ENCODE measurements at regions not wholly inside any gene's neighbourhood (a gene's known extent, or its start where the extent isn't known, plus 50 kb on each side); places are given as distances from the start of the nearest gene placed in this dataset.

DNA sequence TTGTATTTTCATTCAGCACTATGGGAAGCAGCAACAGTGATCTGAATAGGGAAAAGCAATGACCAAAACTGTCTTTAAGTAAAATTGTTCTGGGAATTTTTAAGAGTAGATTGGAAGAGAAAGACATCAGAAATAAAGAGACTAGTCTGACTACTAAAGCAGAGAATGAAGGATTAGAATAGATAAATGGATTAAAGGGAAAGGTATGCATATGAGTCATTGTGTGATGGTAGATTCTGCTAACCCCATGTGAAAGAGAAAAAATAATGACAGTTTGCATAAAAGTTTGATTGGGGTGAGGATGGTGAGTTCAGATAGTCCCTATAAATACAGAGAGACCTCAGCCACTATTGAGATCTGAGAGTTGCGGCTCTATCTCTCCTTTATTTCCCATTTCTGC lies 139.6 kb upstream of the DCC start:
- Histone ChIP-seq H3K4me3 (no peak overlapping the region), H3K4me2 (no peak overlapping the region), H3K9me3 (no peaks in the 10 kb centered on the region), H3K27ac (no peak overlapping the region), H3K4me1 (no peaks in the 10 kb centered on the region)
- no peak for FAIRE-seq
- CTCF ChIA-PET = interaction anchor here (0.6 kb wide), 1 partner anchor 244 kb away, joined by 5 read pairs; no protein-coding TSS in a partner anchor
- no peak for TF ChIP-seq JUN (IDR thresholded peaks at IDR 0.05)
- no peak for TF ChIP-seq PHF8 (IDR thresholded peaks at IDR 0.05; ENCODE audit: borderline replicate concordance, low read depth)
- TF ChIP-seq FOXS1 (CRISPR knock-in tag; IDR thresholded peaks at IDR 0.05) = no peak
- TF ChIP-seq NR3C1 (IDR thresholded peaks at IDR 0.05) = no peak
- POLR2A ChIA-PET = no interaction called here
- no peak for DNase-seq (ENCODE audit: low read depth in 1 of 2, low spot score in 1 of 2)
- no peak for ATAC-seq
- 3% methylated on average over 1 of the region's 1 CpG for WGBS (ENCODE audit: missing lambda C conversion rate)

GRCh38 chr18:52200921-52201663 lies 138.9 kb upstream of the DCC start:
- Histone ChIP-seq H3K4me1 (no peaks in the 10 kb centered on the region), H3K4me3 (no peak overlapping the region), H3K9me3 (no peaks in the 10 kb centered on the region), H3K27ac (no peak overlapping the region), H3K4me2 (no peak overlapping the region)
- TF ChIP-seq TP53 (CRISPR knock-in tag; IDR thresholded peaks at IDR 0.05) (no peak), CEBPB (IDR thresholded peaks at IDR 0.05) (no peak), KDM5A (IDR thresholded peaks at IDR 0.05) (no peak), CHD2 (IDR thresholded peaks at IDR 0.05; ENCODE audit: low read length, partially characterized antibody) (no peak), PBX3 (IDR thresholded peaks at IDR 0.05) (no peak), TFCP2L1 (CRISPR knock-in tag; IDR thresholded peaks at IDR 0.05) (no peak), ESRRA (IDR thresholded peaks at IDR 0.05; ENCODE audit: borderline replicate concordance, low read length) (no peak), FOSL2 (IDR thresholded peaks at IDR 0.05) (no peak), FOSL2 (CRISPR knock-in tag; IDR thresholded peaks at IDR 0.05) (no peak), SMC3 (IDR thresholded peaks at IDR 0.05) (no peak), ZFP36 (IDR thresholded peaks at IDR 0.05; ENCODE audit: borderline replicate concordance, partially characterized antibody) (no peak), JUNB (IDR thresholded peaks at IDR 0.05) (no peak), USF2 (IDR thresholded peaks at IDR 0.05) (no peak), RNF2 (IDR thresholded peaks at IDR 0.05; ENCODE audit: borderline replicate concordance, low read depth) (no peak)
- ChIA-PET POLR2A (no interaction called here), CTCF (interaction anchor here (0.6 kb wide), 1 partner anchor 245 kb away, joined by 5 read pairs; no protein-coding TSS in a partner anchor)
- FAIRE-seq (no peak), DNase-seq (ENCODE audit: low read depth in 1 of 2, low spot score in 1 of 2) (no peak), ATAC-seq (no peak)
- 34% methylated on average over 11 of the region's 11 CpGs for WGBS (ENCODE audit: missing lambda C conversion rate)

DNA sequence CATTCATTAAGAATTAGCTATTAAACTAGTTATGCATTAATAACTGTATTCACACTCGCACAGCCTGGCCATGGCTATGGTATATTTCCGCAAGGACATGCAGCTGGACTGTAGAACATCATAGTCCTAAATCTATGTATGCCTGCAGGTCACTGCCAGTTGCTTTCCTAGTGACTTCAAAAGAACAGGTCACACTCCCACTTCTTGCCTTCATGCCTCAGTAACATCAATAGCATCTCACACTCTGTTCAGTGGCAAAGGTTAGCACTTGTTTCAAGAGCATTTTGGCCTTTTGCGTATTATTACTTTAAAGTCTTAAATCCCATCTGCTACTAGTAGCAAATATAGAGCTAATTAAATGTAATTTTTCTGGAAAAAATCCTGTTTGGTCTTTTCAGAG lies 131.4 kb upstream of the DCC start:
- Histone ChIP-seq H3K4me1 (no peaks in the 10 kb centered on the region), H3K27ac (no peak overlapping the region), H3K9me3 (no peaks in the 10 kb centered on the region), H3K4me3 (no peak overlapping the region), H3K4me2 (no peak overlapping the region)
- DNase-seq (ENCODE audit: low read depth in 1 of 2, low spot score in 1 of 2) (no peak), FAIRE-seq (no peak), ATAC-seq (no peak)
- CTCF ChIA-PET = no interaction called here
- 30% methylated on average over 3 of the region's 3 CpGs for WGBS (ENCODE audit: missing lambda C conversion rate)
- POLR2A ChIA-PET = no interaction called here
- no peak for TF ChIP-seq ESRRA (IDR thresholded peaks at IDR 0.05; ENCODE audit: borderline replicate concordance, low read length)
- no peak for TF ChIP-seq RARB (CRISPR knock-in tag; IDR thresholded peaks at IDR 0.05)
- TF ChIP-seq ELK1 (IDR thresholded peaks at IDR 0.05; ENCODE audit: low read depth, low read length) = no peak
- TF ChIP-seq RCOR1 (IDR thresholded peaks at IDR 0.05; ENCODE audit: low read depth, low read length) = no peak
- TF ChIP-seq CHD4 (IDR thresholded peaks at IDR 0.05; ENCODE audit: borderline replicate concordance) = no peak
- no peak for TF ChIP-seq HMGXB4 (CRISPR knock-in tag; IDR thresholded peaks at IDR 0.05; ENCODE audit: borderline replicate concordance)
- TF ChIP-seq, protein P1, sequence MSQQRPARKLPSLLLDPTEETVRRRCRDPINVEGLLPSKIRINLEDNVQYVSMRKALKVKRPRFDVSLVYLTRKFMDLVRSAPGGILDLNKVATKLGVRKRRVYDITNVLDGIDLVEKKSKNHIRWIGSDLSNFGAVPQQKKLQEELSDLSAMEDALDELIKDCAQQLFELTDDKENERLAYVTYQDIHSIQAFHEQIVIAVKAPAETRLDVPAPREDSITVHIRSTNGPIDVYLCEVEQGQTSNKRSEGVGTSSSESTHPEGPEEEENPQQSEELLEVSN (IDR thresholded peaks at IDR 0.05; ENCODE audit: borderline replicate concordance, low read depth) = no peak
- TF ChIP-seq MYC (IDR thresholded peaks at IDR 0.05; ENCODE audit: borderline replicate concordance, low read length) = no peak
- no peak for TF ChIP-seq CHD2 (IDR thresholded peaks at IDR 0.05; ENCODE audit: low read length, partially characterized antibody)
- TF ChIP-seq MAFK (IDR thresholded peaks at IDR 0.05; ENCODE audit: partially characterized antibody) = no peak
- TF ChIP-seq EHF (CRISPR knock-in tag; IDR thresholded peaks at IDR 0.05) = no peak
- no peak for TF ChIP-seq RNF2 (IDR thresholded peaks at IDR 0.05; ENCODE audit: borderline replicate concordance, low read depth)
- no peak for TF ChIP-seq POLR2A (IDR thresholded peaks at IDR 0.05; ENCODE audit: low read length)
- no peak for TF ChIP-seq BHLHE40 (IDR thresholded peaks at IDR 0.05; ENCODE audit: low read depth, low read length)
- no peak for TF ChIP-seq EP300 (IDR thresholded peaks at IDR 0.05)
- no peak for TF ChIP-seq TFCP2L1 (CRISPR knock-in tag; IDR thresholded peaks at IDR 0.05)

Measured in A549 (cell line).